Peyer's patch (tissue), 4 donors: ENCODE measurements at regions not wholly inside any gene's neighbourhood (a gene's known extent, or its start where the extent isn't known, plus 50 kb on each side); places are given as distances from the start of the nearest gene placed in this dataset.

Experiments
- DNase-seq, 3 donors: peaks; one replicate each; pipeline ENCODE4 v3.0.0-alpha.2; 2017 to 2019
- H3K27ac ChIP-seq, 4 donors: fragments of 200-600 bp; sonication (generic); one replicate each; pipeline ENCODE4 v1.5.1; 2016 to 2019
- H3K27me3 ChIP-seq, 2 donors: fragments of 200-600 bp; sonication (generic); one replicate each; pipeline ENCODE4 v1.5.1; 2019
- H3K36me3 ChIP-seq, 3 donors: fragments of 200-600 bp; sonication (generic); one replicate each; pipeline ENCODE4 v1.5.1; 2016 to 2019
- H3K4me1 ChIP-seq, 4 donors: fragments of 200-600 bp; sonication (generic); one replicate each; pipeline ENCODE4 v1.5.1; 2016 to 2019
- H3K4me3 ChIP-seq, 4 donors: fragments of 200-600 bp; sonication (generic); 1 replicate in 3 of 4; 2 replicates in 1 of 4; pipeline ENCODE4 v1.5.1; 2016 to 2019; ENCODE audit warnings: mild to moderate bottlenecking in 1 of 4
- H3K9me3 ChIP-seq, 4 donors: fragments of 200-600 bp; sonication (generic); one replicate each; pipeline ENCODE4 v1.5.1; 2016 to 2019; ENCODE audit warnings: mild to moderate bottlenecking in 1 of 4
- POLR2A ChIP-seq, 2 donors: fragments of 450-650 bp; IDR thresholded peaks; one replicate each; pipeline ENCODE4 v1.5.1; 2017; ENCODE audit warnings: antibody characterized with exemption in 2 of 2, mild to moderate bottlenecking in 2 of 2, moderate library complexity in 2 of 2
- TF ChIP-seq, protein P1 (sequence below), 6 experiments: fragments of 450-650 bp in 4 of 6; fragments of 200-600 bp in 2 of 6; sonication (generic) in 1 of 6; IDR thresholded peaks; one replicate each; pipeline ENCODE4 v1.5.1; 2017 to 2019; ENCODE audit warnings: antibody characterized with exemption in 6 of 6, mild to moderate bottlenecking in 3 of 6, moderate library complexity in 1 of 6

DNA sequence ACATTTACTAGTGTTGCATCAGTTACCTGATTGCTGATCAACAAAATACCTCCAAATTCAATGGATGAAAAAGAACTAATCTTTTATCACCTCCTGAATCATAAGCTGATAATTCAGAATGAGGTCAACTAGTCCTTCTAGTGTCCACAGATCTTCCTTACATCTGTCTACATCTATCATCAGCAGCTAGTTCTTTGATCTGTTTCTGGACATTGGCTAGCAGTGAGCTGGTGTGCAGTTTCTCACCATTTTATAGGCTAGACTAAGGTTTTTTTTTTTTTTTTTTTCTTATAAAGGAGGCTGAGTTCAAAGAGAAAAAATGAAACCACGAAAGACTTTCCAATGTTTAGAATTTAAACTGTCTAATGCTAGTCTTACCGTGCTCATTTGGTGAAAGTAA is 534.3 kb upstream of the ST8SIA4 start:
- Histone ChIP-seq H3K27ac (no peak overlapping the region), H3K4me1 (no peaks in the 10 kb centered on the region), H3K4me3 (no peak overlapping the region), H3K27me3 (no peaks in the 10 kb centered on the region), H3K36me3 (no peaks in the 10 kb centered on the region), H3K9me3 (no peaks in the 10 kb centered on the region)
- DNase-seq = no peak
- no peak for TF ChIP-seq POLR2A (IDR thresholded peaks at IDR 0.05)
- TF ChIP-seq, protein P1, sequence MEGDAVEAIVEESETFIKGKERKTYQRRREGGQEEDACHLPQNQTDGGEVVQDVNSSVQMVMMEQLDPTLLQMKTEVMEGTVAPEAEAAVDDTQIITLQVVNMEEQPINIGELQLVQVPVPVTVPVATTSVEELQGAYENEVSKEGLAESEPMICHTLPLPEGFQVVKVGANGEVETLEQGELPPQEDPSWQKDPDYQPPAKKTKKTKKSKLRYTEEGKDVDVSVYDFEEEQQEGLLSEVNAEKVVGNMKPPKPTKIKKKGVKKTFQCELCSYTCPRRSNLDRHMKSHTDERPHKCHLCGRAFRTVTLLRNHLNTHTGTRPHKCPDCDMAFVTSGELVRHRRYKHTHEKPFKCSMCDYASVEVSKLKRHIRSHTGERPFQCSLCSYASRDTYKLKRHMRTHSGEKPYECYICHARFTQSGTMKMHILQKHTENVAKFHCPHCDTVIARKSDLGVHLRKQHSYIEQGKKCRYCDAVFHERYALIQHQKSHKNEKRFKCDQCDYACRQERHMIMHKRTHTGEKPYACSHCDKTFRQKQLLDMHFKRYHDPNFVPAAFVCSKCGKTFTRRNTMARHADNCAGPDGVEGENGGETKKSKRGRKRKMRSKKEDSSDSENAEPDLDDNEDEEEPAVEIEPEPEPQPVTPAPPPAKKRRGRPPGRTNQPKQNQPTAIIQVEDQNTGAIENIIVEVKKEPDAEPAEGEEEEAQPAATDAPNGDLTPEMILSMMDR (IDR thresholded peaks at IDR 0.05) = no peak

DNA sequence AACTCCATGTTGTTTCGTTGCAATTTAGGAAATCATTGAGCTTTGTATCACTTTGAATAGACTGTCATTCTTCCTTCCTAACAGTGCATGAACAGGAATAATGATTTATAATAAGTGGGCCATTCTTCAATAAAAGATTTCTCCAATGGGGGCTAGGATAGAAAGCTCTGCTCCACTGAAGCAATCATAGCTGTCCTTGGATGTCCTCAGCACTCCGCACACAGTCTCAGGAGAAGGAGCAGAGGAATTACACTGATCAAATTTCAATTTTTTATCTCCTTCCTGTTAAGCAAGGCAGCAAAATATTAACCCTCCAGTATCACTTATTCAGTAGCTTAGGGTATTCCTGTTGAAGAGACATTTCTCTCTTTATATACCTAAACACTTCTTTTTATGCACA is 532.7 kb upstream of the ST8SIA4 start:
- TF ChIP-seq, protein P1 (IDR thresholded peaks at IDR 0.05) = no peak
- no peak for TF ChIP-seq POLR2A (IDR thresholded peaks at IDR 0.05)
- no peak overlapping the region for H3K4me3 ChIP-seq
- no peak overlapping the region for H3K27ac ChIP-seq
- no peak for DNase-seq
- H3K36me3 ChIP-seq = no peaks in the 10 kb centered on the region
- H3K27me3 ChIP-seq = no peaks in the 10 kb centered on the region
- H3K4me1 ChIP-seq = no peaks in the 10 kb centered on the region
- no peaks in the 10 kb centered on the region for H3K9me3 ChIP-seq

DNA sequence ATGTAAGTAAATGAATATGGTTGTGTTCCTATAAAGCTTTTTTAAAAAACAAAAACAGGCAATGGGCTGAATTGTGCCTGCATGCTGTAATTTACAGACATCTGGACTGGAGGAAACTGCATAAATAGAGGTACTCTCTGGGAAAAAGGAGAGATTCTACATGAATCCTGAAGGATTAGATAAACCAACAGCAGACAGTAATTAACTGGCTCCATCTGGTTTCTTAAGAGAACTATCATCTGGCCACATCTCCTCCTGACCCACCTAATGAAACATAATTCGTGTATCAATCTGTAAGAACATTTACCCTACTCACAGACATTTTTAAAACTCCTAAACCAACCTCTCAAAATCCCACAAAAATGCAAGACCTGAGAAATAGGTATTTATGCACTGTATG is 528.1 kb upstream of the ST8SIA4 start:
- no peaks in the 10 kb centered on the region for H3K36me3 ChIP-seq
- H3K27ac ChIP-seq = no peak overlapping the region
- DNase-seq = no peak
- H3K4me1 ChIP-seq = no peaks in the 10 kb centered on the region
- no peaks in the 10 kb centered on the region for H3K9me3 ChIP-seq
- H3K4me3 ChIP-seq = no peak overlapping the region
- TF ChIP-seq POLR2A (IDR thresholded peaks at IDR 0.05) = no peak
- TF ChIP-seq, protein P1 (IDR thresholded peaks at IDR 0.05) = no peak
- H3K27me3 ChIP-seq = no peaks in the 10 kb centered on the region

DNA sequence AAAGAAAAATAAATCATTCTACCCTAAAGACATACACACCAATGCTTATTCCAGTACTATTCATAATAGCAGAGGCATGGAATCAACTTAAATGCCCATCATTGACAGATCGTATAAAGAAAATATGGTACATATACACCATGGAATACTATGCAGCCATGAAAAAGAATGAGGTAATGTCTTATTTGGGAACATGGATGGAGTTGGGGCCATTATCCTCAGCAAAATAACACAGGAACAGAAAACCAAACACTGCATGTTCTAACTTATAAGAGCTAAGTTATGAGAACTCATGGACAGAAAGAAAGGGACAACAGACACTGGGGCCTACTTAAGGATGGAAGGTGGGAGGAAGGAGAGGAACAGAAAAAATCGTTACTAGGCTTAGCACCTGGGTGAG is 527.5 kb upstream of the ST8SIA4 start:
- TF ChIP-seq POLR2A (IDR thresholded peaks at IDR 0.05) = no peak
- TF ChIP-seq, protein P1 (IDR thresholded peaks at IDR 0.05) = no peak
- H3K36me3 ChIP-seq = no peaks in the 10 kb centered on the region
- H3K27ac ChIP-seq = no peak overlapping the region
- no peaks in the 10 kb centered on the region for H3K4me1 ChIP-seq
- H3K9me3 ChIP-seq = no peaks in the 10 kb centered on the region
- no peak overlapping the region for H3K4me3 ChIP-seq
- no peaks in the 10 kb centered on the region for H3K27me3 ChIP-seq
- no peak for DNase-seq

DNA sequence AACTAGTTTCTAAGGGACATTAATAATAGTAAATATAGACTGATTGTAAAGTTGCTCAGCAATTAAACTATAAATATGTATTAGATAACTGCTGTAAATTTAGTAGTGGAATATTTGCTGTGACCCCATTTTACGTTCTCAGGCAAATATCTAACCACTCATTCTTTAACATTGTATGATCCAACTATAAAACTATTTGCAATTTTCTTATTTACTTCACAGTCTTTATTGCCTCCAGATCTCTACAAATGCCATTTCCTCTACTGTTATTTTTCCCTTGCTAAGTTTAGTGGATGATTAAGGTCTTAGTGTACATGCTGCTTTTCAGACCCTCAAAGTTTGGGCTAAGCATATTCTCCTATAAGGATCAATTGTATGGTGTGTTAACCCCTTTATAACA is 526.2 kb upstream of the ST8SIA4 start:
- no peak overlapping the region for H3K4me3 ChIP-seq
- H3K4me1 ChIP-seq = no peaks in the 10 kb centered on the region
- no peaks in the 10 kb centered on the region for H3K27me3 ChIP-seq

More for the DNA sequence above, 526.2 kb upstream of the ST8SIA4 start:
- DNase-seq = no peak
- no peaks in the 10 kb centered on the region for H3K9me3 ChIP-seq
- TF ChIP-seq POLR2A (IDR thresholded peaks at IDR 0.05) = no peak
- TF ChIP-seq, protein P1 (IDR thresholded peaks at IDR 0.05) = no peak
- no peaks in the 10 kb centered on the region for H3K36me3 ChIP-seq
- no peak overlapping the region for H3K27ac ChIP-seq
